T-helper 2 cell treated with Interferon-gamma antibody and Interleukin-4, amounts not matched to agents 100 ng/mL and 5 ng/mL, for 36 hours (primary cell): ENCODE measurements at regions not wholly inside any gene's neighbourhood (a gene's known extent, or its start where the extent isn't known, plus 50 kb on each side); places are given as distances from the start of the nearest gene placed in this dataset.

Source experiments
- intact Hi-C: fragments of 100-400 bp; cut with micrococcal nuclease; formaldehyde crosslinking; loops from one replicate; pipeline ENCODE4 v1.15.1; 2023

DNA sequence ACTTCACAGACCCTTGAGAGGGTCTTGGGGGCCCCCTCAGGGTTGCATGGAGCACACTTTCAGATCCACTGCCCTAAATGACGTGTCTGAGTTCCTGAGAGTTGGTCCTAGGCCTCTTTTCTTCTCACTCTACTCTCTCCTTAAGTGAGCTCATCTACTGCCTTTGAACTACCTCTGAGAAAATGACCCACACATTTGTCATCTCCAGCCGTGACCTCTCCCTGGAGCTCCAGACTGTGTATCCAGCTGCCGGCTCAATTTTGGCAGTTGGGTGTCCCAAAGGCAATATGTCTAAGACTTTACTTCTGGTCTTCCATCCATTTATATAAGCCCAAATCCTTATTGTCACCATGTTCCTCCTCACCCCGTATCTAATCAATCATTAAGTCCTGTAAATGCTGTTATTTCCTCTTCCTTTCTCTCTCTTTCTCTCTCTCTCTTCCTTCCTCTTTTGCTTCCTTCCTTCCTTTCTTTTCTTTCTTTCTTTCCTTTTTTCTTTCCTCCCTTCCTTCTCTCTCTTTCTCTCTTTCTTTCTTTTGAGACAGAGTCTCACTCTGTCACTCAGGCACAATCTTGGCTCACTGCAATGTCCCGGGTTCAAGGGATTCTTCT lies 51.2 kb upstream of the HSPA9 start:
- intact Hi-C loops: no loop called here

DNA sequence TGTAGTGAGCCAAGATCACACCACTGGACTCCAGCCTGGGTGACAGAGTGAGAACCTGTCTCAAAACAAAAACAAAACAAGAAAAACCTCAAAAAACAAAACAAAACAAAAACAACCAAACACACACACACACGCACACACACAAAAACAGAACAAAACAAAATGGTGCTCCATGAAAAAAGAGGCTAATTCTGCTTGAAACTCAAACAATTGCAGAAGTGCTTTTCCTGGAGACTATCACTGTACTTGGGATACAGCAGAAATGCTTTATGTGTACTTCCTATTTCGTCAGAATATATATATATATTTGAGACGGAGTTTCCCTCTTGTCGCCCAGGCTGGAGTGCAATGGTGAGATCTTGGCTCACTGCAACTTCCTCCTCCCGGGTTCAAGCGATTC lies 49.9 kb upstream of the HSPA9 start:
- intact Hi-C loops: no loop called here
